Stimulated activated CD8-positive, alpha-beta memory T cell treated with anti-CD3 and anti-CD28 coated beads, Interleukin-2, amount 100 ng/mL, for 1 hour (primary cell): ENCODE measurements at regions not wholly inside any gene's neighbourhood (a gene's known extent, or its start where the extent isn't known, plus 50 kb on each side); places are given as distances from the start of the nearest gene placed in this dataset.
A peak's percentile ranks its signal among the peaks of the same experiment; 100 is the strongest.
"Not testable (repeated sequence)": the region's sequence is repeated elsewhere in the genome, so short reads cannot be mapped to it uniquely, and the experiment has no call there.

Experiments
- DNase-seq, 2 donors: peaks; one replicate each; pipeline ENCODE4 v3.0.0-alpha.2; 2020; ENCODE audit warnings: low read depth in 2 of 2

- no peak for DNase-seq
These were observed 228.5 kb downstream of the RNF144A start for GRCh38 chr2:7145707-7146106.

- no peak for DNase-seq
These were observed 228.9 kb downstream of the RNF144A start for GRCh38 chr2:7146151-7146550.

DNA sequence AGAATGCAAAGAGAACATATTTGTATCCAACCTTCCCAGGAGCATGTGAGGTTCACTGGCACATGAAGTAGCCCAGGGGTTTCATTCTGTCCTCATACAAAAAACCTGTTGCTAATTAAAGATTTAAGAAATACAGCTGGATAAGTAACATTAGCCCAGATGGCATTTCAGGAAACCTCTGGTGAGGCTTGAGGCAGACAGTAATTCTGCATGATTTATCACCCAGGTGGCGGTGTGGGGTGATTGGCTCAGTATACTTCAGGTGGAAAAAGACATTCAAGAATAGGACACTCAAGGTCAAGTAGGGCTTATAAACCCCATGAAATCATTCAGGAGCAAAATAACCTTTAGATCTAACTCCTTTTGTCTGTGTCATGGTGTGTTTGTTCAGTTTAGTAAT, 237.4 kb downstream of the RNF144A start:
- no peak for DNase-seq

GRCh38 chr2:7161501-7161900, 244.3 kb downstream of the RNF144A start:
- DNase-seq: no peak

GRCh38 chr2:7165736-7166135, 248.5 kb downstream of the RNF144A start:
- DNase-seq: no peak

GRCh38 chr2:7167801-7168411, 250.7 kb downstream of the RNF144A start:
- no peak for DNase-seq

DNA sequence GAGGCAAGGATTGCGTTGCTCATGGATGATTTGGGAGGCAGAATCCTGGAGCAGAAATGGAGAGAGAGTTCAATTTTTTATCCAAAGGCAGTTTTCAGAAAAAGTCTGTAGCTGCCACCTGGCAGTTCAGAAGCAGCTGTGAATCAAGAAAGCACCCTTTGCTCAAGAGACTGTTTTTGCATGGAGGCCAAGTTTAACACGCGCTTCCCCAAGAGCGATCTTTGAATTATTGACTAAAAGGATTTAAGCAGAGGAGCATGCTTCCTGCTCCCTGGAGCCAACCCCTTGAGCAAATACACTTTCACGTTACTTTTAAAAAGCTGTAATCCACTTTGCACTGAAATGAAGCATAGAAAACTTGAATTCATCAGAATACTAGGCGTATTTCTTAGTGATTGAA, 252.4 kb downstream of the RNF144A start:
- DNase-seq: no peak

- DNase-seq: not testable (repeated sequence)
These were observed 261.8 kb downstream of the RNF144A start for GRCh38 chr2:7178996-7179395.

DNA sequence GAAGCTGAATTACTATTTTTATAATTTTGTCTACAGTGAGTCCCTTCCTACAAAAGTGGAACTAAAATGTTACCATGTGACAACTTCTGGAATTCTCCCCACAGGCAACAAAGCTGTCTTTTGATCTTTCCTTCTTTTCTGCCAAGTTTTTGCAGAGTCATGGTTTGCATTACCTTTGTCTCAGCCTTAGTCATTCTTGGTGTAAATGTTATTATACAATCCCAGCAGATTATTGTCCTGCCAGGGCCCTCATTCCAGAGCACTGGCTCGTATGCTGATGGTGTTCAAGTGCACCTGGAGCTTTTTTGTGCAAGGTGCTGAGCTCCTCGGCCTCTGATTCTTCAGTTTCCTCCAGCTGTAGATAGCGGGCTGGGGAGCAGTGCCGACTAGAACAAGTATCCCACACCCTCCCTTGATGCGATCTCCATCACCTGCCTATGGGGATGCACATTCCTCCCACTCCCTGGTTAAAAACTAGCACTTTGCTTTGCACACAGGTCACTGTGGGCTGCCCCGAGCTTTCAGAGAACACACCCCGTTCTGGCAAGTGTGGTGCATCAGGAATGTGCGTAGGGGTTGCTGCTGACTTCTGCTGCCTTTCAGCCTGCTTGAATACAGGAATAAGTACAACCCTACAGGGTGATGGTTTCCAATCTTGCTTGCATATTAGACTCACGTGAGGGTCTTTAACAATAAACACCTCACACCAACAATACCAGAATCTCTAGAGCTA, 263.6 kb downstream of the RNF144A start:
- no peak for DNase-seq

- DNase-seq: no peak
These were observed 265.3 kb downstream of the RNF144A start for GRCh38 chr2:7182525-7182924.

GRCh38 chr2:7189106-7189505, 271.9 kb downstream of the RNF144A start:
- DNase-seq: no peak

DNA sequence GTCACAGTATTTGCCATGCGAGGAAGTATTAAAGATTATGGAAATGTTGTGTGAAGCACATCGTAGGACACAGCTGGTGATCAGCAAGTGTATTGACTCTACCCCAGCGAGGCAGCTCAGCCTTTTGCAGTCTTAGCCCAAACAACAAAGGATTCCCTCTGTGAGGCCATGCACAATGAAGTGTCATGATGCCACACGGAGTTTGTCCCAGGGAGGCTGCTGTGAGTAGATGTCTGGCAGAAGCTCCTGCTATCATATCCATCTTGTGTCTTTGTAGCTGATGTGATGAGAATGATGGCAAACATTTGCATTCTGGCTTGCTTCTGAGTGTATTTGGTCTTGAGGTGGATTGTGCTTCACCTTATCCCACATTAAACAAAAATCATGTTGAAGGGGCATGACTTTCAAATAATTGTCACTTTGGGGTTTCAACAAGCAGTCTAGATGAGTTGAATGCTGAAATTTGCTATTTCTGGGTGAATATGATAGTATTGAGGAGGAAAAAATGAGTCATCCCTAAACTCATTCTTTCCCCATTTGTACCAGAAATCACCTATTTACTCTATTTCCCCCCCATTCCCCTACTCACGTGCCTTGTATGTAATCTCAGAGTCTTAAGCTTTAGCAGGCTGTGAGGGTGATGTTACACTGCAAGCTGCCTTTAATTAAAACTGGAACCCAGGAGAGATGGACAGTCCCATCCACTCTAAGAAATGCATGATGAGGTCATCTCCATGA, 273.5 kb downstream of the RNF144A start:
- DNase-seq: no peak

DNA sequence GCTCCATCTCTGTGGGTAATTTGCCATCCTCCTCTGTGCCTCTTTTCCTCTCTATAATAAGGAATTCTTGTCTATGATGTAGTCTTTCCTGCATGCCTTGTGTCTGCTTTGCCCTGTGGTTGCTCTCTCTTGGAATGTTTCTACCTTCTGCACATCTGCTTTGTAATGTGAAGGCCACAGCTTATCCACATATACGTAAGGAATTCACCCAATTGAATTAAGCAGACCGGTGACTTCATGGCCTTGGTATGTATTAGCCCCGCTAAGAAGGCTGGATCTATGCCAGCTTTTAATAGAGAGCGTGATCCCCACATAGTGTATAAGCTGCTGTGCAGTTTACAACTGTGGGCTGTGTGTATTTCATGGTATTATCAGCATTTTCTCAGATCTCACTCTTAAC, 274.7 kb downstream of the RNF144A start:
- no peak for DNase-seq

GRCh38 chr2:7193457-7193856, 276.2 kb downstream of the RNF144A start:
- DNase-seq: no peak

- DNase-seq: no peak
These were observed 277.7 kb downstream of the RNF144A start for GRCh38 chr2:7194950-7195349.

GRCh38 chr2:7196883-7197282, 279.7 kb downstream of the RNF144A start:
- DNase-seq: no peak

- no peak for DNase-seq
These were observed 284.6 kb downstream of the RNF144A start for GRCh38 chr2:7201851-7202250.

- peak; percentile 21 to 32 for DNase-seq
These were observed 285.9 kb downstream of the RNF144A start for GRCh38 chr2:7203056-7203467.

DNA sequence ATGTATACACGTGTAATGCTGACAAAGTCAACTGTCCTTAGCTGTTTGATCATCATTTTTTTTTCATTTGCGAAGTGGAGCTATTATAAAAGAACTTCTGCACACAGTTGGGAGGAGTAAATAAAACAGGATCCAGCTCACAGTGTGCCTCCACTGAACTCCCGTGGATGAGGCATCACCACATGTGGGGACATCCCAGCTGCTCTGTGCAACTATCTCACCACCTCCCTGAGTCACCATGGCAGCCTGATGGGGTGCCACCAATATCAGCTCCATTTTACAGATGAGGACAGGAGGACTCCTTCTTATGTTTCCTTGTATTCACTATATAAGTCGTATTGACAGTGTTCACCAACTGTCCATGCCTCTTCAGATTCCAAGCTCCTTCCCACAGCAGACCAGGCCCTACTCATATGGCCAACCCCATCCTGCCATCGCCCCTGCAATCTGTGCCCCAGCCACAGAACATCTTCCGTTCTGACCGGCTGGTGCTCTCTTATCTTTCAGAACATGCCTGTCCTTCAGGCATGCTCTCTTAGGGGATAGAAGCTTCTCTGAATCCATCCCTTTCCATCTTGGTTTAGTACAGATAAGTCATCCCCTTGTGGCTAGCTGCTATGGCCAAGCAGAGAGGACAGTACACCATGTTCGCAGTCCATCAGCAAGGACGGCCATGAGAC, 288.1 kb downstream of the RNF144A start:
- DNase-seq: no peak

GRCh38 chr2:7206111-7206810, 289.0 kb downstream of the RNF144A start:
- no peak for DNase-seq

DNA sequence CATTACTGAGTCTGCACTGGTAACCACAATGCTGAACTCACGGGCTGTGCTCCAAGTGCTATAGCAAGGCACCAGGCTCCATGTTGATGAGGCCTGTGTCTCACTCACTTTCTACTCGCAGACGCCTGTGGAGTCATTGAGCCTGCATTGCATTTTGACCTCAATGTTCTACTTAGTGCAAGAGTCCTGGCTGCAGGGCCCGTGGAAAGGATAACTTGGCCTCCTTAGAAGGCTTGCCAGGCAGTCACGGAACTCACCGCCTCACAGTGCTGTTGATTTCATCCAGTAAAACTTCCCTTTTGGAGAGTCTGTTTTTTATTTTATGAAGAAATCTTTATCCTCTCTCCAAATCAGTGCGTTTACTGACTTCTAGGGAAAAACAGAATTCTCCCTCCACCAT, 290.4 kb downstream of the RNF144A start:
- no peak for DNase-seq
